ENCODE measurements at regions not wholly inside any gene's neighbourhood (a gene's known extent, or its start where the extent isn't known, plus 50 kb on each side); places are given as distances from the start of the nearest gene placed in this dataset.

DNA sequence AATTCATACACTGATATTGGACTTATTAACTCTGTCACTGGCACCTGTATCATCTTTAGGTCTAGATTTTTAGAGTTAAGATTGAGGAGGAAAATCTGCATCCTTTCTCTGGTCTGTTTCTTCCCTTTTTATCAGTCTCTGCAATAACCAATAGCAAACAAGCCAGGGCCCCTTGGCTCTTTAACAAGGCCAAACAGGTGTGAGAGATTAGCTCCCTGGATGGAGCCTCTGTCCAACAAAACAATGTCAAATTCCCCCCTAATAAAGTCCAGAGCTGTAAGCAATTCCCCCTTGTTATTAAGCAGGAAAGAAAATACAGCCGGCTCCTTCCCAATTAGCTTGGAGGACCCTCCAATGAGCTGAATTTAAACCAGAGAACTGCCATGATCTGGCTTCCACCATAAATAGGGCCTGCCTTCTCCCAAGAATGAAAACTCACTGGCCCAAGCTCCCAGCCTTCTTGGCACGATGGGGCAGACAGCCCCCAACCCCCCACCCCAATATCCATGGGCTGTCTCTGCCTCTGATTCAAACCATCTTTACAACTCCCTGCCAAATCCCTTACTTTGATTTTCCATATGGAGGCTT is 56.1 kb upstream of the SOX9 start:
- Histone ChIP-seq H3K9ac (ENCODE audit: low read length in 3 of 3) (no peak overlapping the region), H3K4me3 (ENCODE audit: low read length in 3 of 3) (no peak overlapping the region), H3K27ac (ENCODE audit: low read depth in 2 of 2, low read length in 2 of 2) (no peak overlapping the region), H3K27me3 (ENCODE audit: control insufficient read depth, insufficient read depth, low read length) (no peaks in the 10 kb centered on the region), H3K4me1 (ENCODE audit: control insufficient read depth in 2 of 3, insufficient read depth in 2 of 3, low read depth in 1 of 3, low read length in 3 of 3) (no peaks in the 10 kb centered on the region), H3K9me3 (ENCODE audit: control insufficient read depth in 2 of 3, insufficient read depth in 1 of 3, low read length in 3 of 3) (no peaks in the 10 kb centered on the region), H3K36me3 (ENCODE audit: control insufficient read depth in 2 of 3, insufficient read depth in 3 of 3, low read length in 3 of 3) (no peaks in the 10 kb centered on the region)
- no peak for DNase-seq
- TF ChIP-seq, protein P1, sequence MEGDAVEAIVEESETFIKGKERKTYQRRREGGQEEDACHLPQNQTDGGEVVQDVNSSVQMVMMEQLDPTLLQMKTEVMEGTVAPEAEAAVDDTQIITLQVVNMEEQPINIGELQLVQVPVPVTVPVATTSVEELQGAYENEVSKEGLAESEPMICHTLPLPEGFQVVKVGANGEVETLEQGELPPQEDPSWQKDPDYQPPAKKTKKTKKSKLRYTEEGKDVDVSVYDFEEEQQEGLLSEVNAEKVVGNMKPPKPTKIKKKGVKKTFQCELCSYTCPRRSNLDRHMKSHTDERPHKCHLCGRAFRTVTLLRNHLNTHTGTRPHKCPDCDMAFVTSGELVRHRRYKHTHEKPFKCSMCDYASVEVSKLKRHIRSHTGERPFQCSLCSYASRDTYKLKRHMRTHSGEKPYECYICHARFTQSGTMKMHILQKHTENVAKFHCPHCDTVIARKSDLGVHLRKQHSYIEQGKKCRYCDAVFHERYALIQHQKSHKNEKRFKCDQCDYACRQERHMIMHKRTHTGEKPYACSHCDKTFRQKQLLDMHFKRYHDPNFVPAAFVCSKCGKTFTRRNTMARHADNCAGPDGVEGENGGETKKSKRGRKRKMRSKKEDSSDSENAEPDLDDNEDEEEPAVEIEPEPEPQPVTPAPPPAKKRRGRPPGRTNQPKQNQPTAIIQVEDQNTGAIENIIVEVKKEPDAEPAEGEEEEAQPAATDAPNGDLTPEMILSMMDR (IDR thresholded peaks at IDR 0.05; ENCODE audit: borderline replicate concordance, extremely low read depth, insufficient read depth): no peak
- FAIRE-seq: no peak
- intact Hi-C loops (cut with DNase I): no loop called here

DNA sequence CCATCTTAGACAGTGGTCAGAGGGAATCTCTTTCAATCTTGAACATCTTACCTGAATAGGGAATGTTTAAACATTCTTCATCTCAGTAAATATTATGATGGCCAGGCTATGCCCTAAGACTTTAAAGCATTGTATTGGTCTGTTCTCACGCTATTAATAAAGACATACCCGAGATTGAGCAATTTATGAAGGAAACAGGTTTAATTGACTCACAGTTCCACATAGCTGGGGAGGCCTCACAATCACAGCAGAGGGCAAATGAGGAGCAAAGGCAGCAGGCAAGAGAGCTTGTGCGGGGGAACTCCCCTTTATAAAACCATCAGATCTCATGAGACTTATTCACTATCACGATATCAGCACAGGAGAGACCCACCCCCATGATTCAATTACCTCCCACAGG is 55.3 kb upstream of the SOX9 start:
- no peaks in the 10 kb centered on the region for H3K36me3 ChIP-seq (ENCODE audit: control insufficient read depth in 2 of 3, insufficient read depth in 3 of 3, low read length in 3 of 3)
- TF ChIP-seq, protein P1 (IDR thresholded peaks at IDR 0.05; ENCODE audit: borderline replicate concordance, extremely low read depth, insufficient read depth): no peak
- H3K9ac ChIP-seq (ENCODE audit: low read length in 3 of 3): no peak overlapping the region
- H3K9me3 ChIP-seq (ENCODE audit: control insufficient read depth in 2 of 3, insufficient read depth in 1 of 3, low read length in 3 of 3): no peaks in the 10 kb centered on the region
- no peaks in the 10 kb centered on the region for H3K4me1 ChIP-seq (ENCODE audit: control insufficient read depth in 2 of 3, insufficient read depth in 2 of 3, low read depth in 1 of 3, low read length in 3 of 3)
- no peak for DNase-seq
- H3K4me3 ChIP-seq (ENCODE audit: low read length in 3 of 3): no peak overlapping the region
- no peaks in the 10 kb centered on the region for H3K27me3 ChIP-seq (ENCODE audit: control insufficient read depth, insufficient read depth, low read length)
- no peak for FAIRE-seq
- no peak overlapping the region for H3K27ac ChIP-seq (ENCODE audit: low read depth in 2 of 2, low read length in 2 of 2)
- intact Hi-C loops (cut with DNase I): no loop called here

DNA sequence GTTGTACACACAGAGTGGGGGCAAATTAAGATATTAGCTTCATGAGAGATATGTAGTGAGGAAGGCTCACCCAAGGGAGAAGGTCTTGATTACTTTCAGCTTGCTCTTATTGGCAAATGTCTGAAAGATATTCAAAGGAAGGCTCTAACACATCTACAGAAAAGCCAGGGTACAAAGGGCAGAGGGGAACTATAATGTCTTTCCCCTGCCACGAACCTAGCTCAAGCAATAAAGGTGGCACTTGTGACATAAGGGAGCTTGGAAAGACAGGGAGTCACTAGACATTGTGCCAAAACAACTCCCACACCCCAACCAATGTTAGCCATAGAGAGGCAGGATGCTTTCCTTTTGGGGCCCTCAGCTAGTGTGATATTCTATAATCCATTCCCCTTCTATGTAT is 52.2 kb upstream of the SOX9 start:
- FAIRE-seq (no peak), DNase-seq (no peak)
- Histone ChIP-seq H3K9ac (ENCODE audit: low read length in 3 of 3) (no peak overlapping the region), H3K27me3 (ENCODE audit: control insufficient read depth, insufficient read depth, low read length) (no peaks in the 10 kb centered on the region), H3K27ac (ENCODE audit: low read depth in 2 of 2, low read length in 2 of 2) (no peak overlapping the region), H3K9me3 (ENCODE audit: control insufficient read depth in 2 of 3, insufficient read depth in 1 of 3, low read length in 3 of 3) (no peaks in the 10 kb centered on the region), H3K4me1 (ENCODE audit: control insufficient read depth in 2 of 3, insufficient read depth in 2 of 3, low read depth in 1 of 3, low read length in 3 of 3) (no peaks in the 10 kb centered on the region), H3K36me3 (ENCODE audit: control insufficient read depth in 2 of 3, insufficient read depth in 3 of 3, low read length in 3 of 3) (no peaks in the 10 kb centered on the region), H3K4me3 (ENCODE audit: low read length in 3 of 3) (no peak overlapping the region)
- intact Hi-C loops (cut with DNase I): no loop called here
- TF ChIP-seq, protein P1 (IDR thresholded peaks at IDR 0.05; ENCODE audit: borderline replicate concordance, extremely low read depth, insufficient read depth): no peak

All from kidney (tissue), 13 donors.